ENCODE measurements at regions not wholly inside any gene's neighbourhood (a gene's known extent, or its start where the extent isn't known, plus 50 kb on each side); places are given as distances from the start of the nearest gene placed in this dataset.

GRCh38 chr4:127084666-127085065 lies 548.1 kb upstream of the INTU start:
- no peak for TF ChIP-seq CTCF (IDR thresholded peaks at IDR 0.05)
- TF ChIP-seq POLR2A (IDR thresholded peaks at IDR 0.05) = no peak

All from lower leg skin (tissue), 3 donors.